GM12878 (cell line): ENCODE measurements at regions not wholly inside any gene's neighbourhood (a gene's known extent, or its start where the extent isn't known, plus 50 kb on each side); places are given as distances from the start of the nearest gene placed in this dataset.

Source experiments
- CTCF ChIP-seq, 3 experiments: IDR thresholded peaks in 2 of 3; conservative IDR thresholded peaks in 1 of 3; 2 replicates each; pipeline ENCODE4 v1.5.1; 2011; ENCODE audit warnings: low read depth in 3 of 3, low read length in 3 of 3, mild to moderate bottlenecking in 3 of 3, control low read depth in 2 of 3, moderate library complexity in 2 of 3, inconsistent platforms in 1 of 3, mixed read lengths in 1 of 3; ENCODE audit not compliant: control insufficient read depth in 2 of 3, insufficient read depth in 1 of 3; ENCODE audit errors: extremely low read depth in 1 of 3
- POLR2A ChIP-seq: IDR thresholded peaks from 2 replicates; pipeline ENCODE4 v1.6.1; 2011; ENCODE audit warnings: low read depth, mild to moderate bottlenecking, low read length
- REST ChIP-seq: IDR thresholded peaks from 2 replicates; pipeline ENCODE4 v1.6.1; 2012; ENCODE audit warnings: mild to moderate bottlenecking, low read depth, low read length
- TCF12 ChIP-seq: IDR thresholded peaks from 2 replicates; pipeline ENCODE4 v1.6.1; 2011; ENCODE audit warnings: low read depth, mild to moderate bottlenecking, low read length
- USF2 ChIP-seq: IDR thresholded peaks from 2 replicates; pipeline ENCODE4 v1.6.1; 2011; ENCODE audit warnings: low read depth, low read length, improper control_type of control experiment, borderline replicate concordance

- TF ChIP-seq TCF12, result no peak
- TF ChIP-seq CTCF (IDR thresholded peaks at IDR 0.05 in 2 of 3, conservative IDR thresholded peaks at IDR 0.05 in 1 of 3; ENCODE audit: control insufficient read depth in 2 of 3, extremely low read depth in 1 of 3, insufficient read depth in 1 of 3, low read depth in 3 of 3, low read length in 3 of 3), result no peak
- no peak for TF ChIP-seq POLR2A
- TF ChIP-seq REST, result no peak
- TF ChIP-seq USF2, result no peak
Observed at GRCh38 chr18:31248783-31249521, 69.0 kb upstream of the DSG1 start.
